ENCODE measurements at regions not wholly inside any gene's neighbourhood (a gene's known extent, or its start where the extent isn't known, plus 50 kb on each side); places are given as distances from the start of the nearest gene placed in this dataset.

DNA sequence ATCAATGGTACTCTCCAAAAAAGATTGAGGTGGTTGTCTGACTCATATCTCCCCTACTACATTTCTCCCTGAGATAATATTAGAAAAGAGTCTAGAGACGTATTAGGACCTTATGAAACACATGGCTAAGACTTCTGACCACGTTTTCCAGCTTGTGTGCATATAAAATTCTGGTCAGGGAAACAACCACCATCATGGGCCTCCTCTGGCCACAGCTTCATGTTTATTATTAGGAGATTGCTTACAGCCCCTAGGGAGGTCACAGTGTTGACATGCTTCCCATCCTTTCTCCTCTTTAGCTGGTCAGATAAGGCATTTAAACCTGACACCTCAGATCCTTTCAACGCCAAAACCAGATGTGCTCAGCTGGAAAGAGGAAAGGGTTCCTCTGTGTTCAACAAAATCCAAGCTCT is 620.2 kb downstream of the PLPP3 start:
- TF ChIP-seq, protein P1, sequence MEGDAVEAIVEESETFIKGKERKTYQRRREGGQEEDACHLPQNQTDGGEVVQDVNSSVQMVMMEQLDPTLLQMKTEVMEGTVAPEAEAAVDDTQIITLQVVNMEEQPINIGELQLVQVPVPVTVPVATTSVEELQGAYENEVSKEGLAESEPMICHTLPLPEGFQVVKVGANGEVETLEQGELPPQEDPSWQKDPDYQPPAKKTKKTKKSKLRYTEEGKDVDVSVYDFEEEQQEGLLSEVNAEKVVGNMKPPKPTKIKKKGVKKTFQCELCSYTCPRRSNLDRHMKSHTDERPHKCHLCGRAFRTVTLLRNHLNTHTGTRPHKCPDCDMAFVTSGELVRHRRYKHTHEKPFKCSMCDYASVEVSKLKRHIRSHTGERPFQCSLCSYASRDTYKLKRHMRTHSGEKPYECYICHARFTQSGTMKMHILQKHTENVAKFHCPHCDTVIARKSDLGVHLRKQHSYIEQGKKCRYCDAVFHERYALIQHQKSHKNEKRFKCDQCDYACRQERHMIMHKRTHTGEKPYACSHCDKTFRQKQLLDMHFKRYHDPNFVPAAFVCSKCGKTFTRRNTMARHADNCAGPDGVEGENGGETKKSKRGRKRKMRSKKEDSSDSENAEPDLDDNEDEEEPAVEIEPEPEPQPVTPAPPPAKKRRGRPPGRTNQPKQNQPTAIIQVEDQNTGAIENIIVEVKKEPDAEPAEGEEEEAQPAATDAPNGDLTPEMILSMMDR (IDR thresholded peaks at IDR 0.05; ENCODE audit: insufficient read depth, low read length, missing control alignments) = no peak
- no peak overlapping the region for H3K4me3 ChIP-seq (ENCODE audit: low read depth, low read length)
- DNase-seq (ENCODE audit: low read depth, low spot score) = no peak
- ChIA-PET POLR2A (no interaction called here), CTCF (no interaction called here)

GRCh38 chr1:55958498-55958897 is 620.9 kb downstream of the PLPP3 start:
- CTCF ChIA-PET = no interaction called here
- no peak for DNase-seq (ENCODE audit: low read depth, low spot score)
- TF ChIP-seq, protein P1 (IDR thresholded peaks at IDR 0.05; ENCODE audit: insufficient read depth, low read length, missing control alignments) = no peak
- POLR2A ChIA-PET = no interaction called here
- no peak overlapping the region for H3K4me3 ChIP-seq (ENCODE audit: low read depth, low read length)

- ChIA-PET POLR2A (no interaction called here), CTCF (interaction anchor here (0.9 kb wide), 1 partner anchor 581 kb away, joined by 3 read pairs; no protein-coding TSS in a partner anchor)
- DNase-seq (ENCODE audit: low read depth, low spot score) = no peak
- no peak overlapping the region for H3K4me3 ChIP-seq (ENCODE audit: low read depth, low read length)
- TF ChIP-seq, protein P1 (IDR thresholded peaks at IDR 0.05; ENCODE audit: insufficient read depth, low read length, missing control alignments) = no peak
Measured at GRCh38 chr1:55957276-55957675, 622.1 kb downstream of the PLPP3 start.

- TF ChIP-seq, protein P1 (IDR thresholded peaks at IDR 0.05; ENCODE audit: insufficient read depth, low read length, missing control alignments) = no peak
- ChIA-PET POLR2A (no interaction called here), CTCF (no interaction called here)
- DNase-seq (ENCODE audit: low read depth, low spot score) = no peak
- H3K4me3 ChIP-seq (ENCODE audit: low read depth, low read length) = no peak overlapping the region
Measured at GRCh38 chr1:55955016-55955621, 624.2 kb downstream of the PLPP3 start.

DNA sequence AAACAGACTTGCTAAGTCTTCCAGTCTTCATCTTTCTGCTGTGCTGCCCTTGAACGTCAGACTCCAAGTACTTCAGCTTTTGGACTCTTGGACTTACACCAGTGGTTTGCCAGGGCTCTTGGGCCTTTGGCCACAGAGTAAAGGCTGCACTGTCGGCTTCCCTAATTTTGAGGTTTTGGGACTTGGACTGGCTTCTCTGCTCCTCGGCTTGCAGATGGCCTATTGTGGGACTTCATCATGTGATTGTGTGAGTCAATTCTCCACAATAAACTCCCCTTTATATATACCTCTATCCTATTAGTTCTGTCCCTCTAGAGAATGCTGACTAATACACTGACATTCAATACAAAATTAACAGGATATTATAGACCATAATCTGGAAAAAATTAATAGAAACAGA is 628.1 kb downstream of the PLPP3 start:
- H3K4me3 ChIP-seq (ENCODE audit: low read depth, low read length) = no peak overlapping the region
- POLR2A ChIA-PET = no interaction called here

GRCh38 chr1:55947446-55947845 is 631.9 kb downstream of the PLPP3 start:
- TF ChIP-seq, protein P1 (IDR thresholded peaks at IDR 0.05; ENCODE audit: insufficient read depth, low read length, missing control alignments) = no peak
- no peak overlapping the region for H3K4me3 ChIP-seq (ENCODE audit: low read depth, low read length)
- ChIA-PET POLR2A (no interaction called here), CTCF (no interaction called here)
- no peak for DNase-seq (ENCODE audit: low read depth, low spot score)

More for the DNA sequence above, 628.1 kb downstream of the PLPP3 start:
- TF ChIP-seq, protein P1 (IDR thresholded peaks at IDR 0.05; ENCODE audit: insufficient read depth, low read length, missing control alignments) = no peak
- CTCF ChIA-PET = no interaction called here
- no peak for DNase-seq (ENCODE audit: low read depth, low spot score)

Measured in AG04449 (cell line).